H9 (cell line): ENCODE measurements at regions not wholly inside any gene's neighbourhood (a gene's known extent, or its start where the extent isn't known, plus 50 kb on each side); places are given as distances from the start of the nearest gene placed in this dataset.

Source experiments
- DNase-seq: peaks from one replicate; pipeline ENCODE4 v3.0.0-alpha.2; 2017
- H2AFZ ChIP-seq: one replicate; pipeline ENCODE4 v1.6.1; 2013; ENCODE audit warnings: mild to moderate bottlenecking, low read length, control low read depth, moderate library complexity
- H2AK5ac ChIP-seq: 2 replicates; pipeline ENCODE4 v1.6.1; 2013; ENCODE audit warnings: low read length, control low read depth, mixed read lengths; ENCODE audit not compliant: insufficient read length
- H2BK120ac ChIP-seq: one replicate; pipeline ENCODE4 v1.6.1; 2013; ENCODE audit warnings: low read depth, mild to moderate bottlenecking, low read length, control low read depth, inconsistent platforms; ENCODE audit not compliant: poor library complexity, severe bottlenecking
- H2BK12ac ChIP-seq: 2 replicates; pipeline ENCODE4 v1.6.1; 2013; ENCODE audit warnings: low read length, control low read depth, mixed read lengths, low read depth; ENCODE audit not compliant: insufficient read length
- H2BK15ac ChIP-seq: 2 replicates; pipeline ENCODE4 v1.6.1; 2013; ENCODE audit warnings: low read depth, low read length, control low read depth
- H2BK20ac ChIP-seq: one replicate; pipeline ENCODE4 v1.6.1; 2013; ENCODE audit warnings: low read depth, mild to moderate bottlenecking, low read length, control low read depth, inconsistent platforms; ENCODE audit not compliant: poor library complexity, severe bottlenecking
- H2BK5ac ChIP-seq: 2 replicates; pipeline ENCODE4 v1.6.1; 2013; ENCODE audit warnings: low read length, control low read depth, mixed read lengths; ENCODE audit not compliant: insufficient read length
- H3K14ac ChIP-seq: 2 replicates; pipeline ENCODE4 v1.6.1; 2013; ENCODE audit warnings: low read length, control low read depth; ENCODE audit not compliant: insufficient read depth
- H3K18ac ChIP-seq: 2 replicates; pipeline ENCODE4 v1.6.1; 2013; ENCODE audit warnings: low read depth, mild to moderate bottlenecking, mixed read lengths, low read length, control low read depth; ENCODE audit not compliant: insufficient read length
- H3K23ac ChIP-seq: 2 replicates; pipeline ENCODE4 v1.6.1; 2013; ENCODE audit warnings: low read length, control low read depth, mixed read lengths, low read depth; ENCODE audit not compliant: insufficient read length
- H3K23me2 ChIP-seq: 2 replicates; pipeline ENCODE4 v1.6.1; 2013; ENCODE audit warnings: low read depth, mild to moderate bottlenecking, mixed read lengths, low read length, control low read depth; ENCODE audit not compliant: insufficient read length, poor library complexity, severe bottlenecking
- H3K27ac ChIP-seq: 2 replicates; pipeline ENCODE4 v1.5.1; 2013; ENCODE audit warnings: low read length, control low read depth, mixed read lengths, low read depth; ENCODE audit not compliant: insufficient read length
- H3K27me3 ChIP-seq: 2 replicates; pipeline ENCODE4 v1.6.1; 2013; ENCODE audit warnings: low read length, control low read depth, inconsistent platforms; ENCODE audit not compliant: insufficient read depth
- H3K4ac ChIP-seq: 2 replicates; pipeline ENCODE4 v1.6.1; 2013; ENCODE audit warnings: low read depth, mild to moderate bottlenecking, control low read depth, inconsistent platforms, low read length, moderate library complexity
- H3K4me1 ChIP-seq: 2 replicates; pipeline ENCODE4 v1.6.1; 2013; ENCODE audit warnings: low read length, control low read depth, inconsistent platforms; ENCODE audit not compliant: insufficient read depth
- H3K4me2 ChIP-seq: 2 replicates; pipeline ENCODE4 v1.6.1; 2013; ENCODE audit warnings: low read length, control low read depth, mixed read lengths; ENCODE audit not compliant: insufficient read length, insufficient read depth
- H3K56ac ChIP-seq: 2 replicates; pipeline ENCODE4 v1.6.1; 2013; ENCODE audit warnings: low read depth, mild to moderate bottlenecking, mixed read lengths, low read length, control low read depth; ENCODE audit not compliant: insufficient read length
- H3K79me1 ChIP-seq: 2 replicates; pipeline ENCODE4 v1.6.1; 2013; ENCODE audit warnings: low read depth, mild to moderate bottlenecking, moderate library complexity, low read length, control low read depth, inconsistent platforms; ENCODE audit not compliant: insufficient read depth, poor library complexity, severe bottlenecking
- H3K79me2 ChIP-seq: 2 replicates; pipeline ENCODE4 v1.6.1; 2013; ENCODE audit warnings: low read length, control low read depth, inconsistent platforms; ENCODE audit not compliant: insufficient read depth
- H3K9ac ChIP-seq: 2 replicates; pipeline ENCODE4 v1.6.1; 2013; ENCODE audit warnings: low read length, control low read depth, mixed read lengths; ENCODE audit not compliant: insufficient read length; ENCODE audit errors: extremely low read depth
- H3K9me3 ChIP-seq: one replicate; pipeline ENCODE4 v1.6.1; 2013; ENCODE audit warnings: low read depth, low read length, inconsistent platforms; ENCODE audit not compliant: control insufficient read depth
- H3T11ph ChIP-seq: one replicate; pipeline ENCODE4 v1.6.1; 2013; ENCODE audit warnings: mild to moderate bottlenecking, low read length, control low read depth, inconsistent platforms
- H4K20me1 ChIP-seq: one replicate; pipeline ENCODE4 v1.6.1; 2013; ENCODE audit not compliant: control insufficient read depth, insufficient read length, insufficient read depth
- H4K5ac ChIP-seq: 2 replicates; pipeline ENCODE4 v1.6.1; 2013; ENCODE audit warnings: low read depth, mild to moderate bottlenecking, mixed read lengths, low read length, control low read depth; ENCODE audit not compliant: insufficient read length
- H4K8ac ChIP-seq: replicated peaks from 2 replicates; pipeline ENCODE4 v1.6.1; 2013; ENCODE audit warnings: low read length, control low read depth, mixed read lengths, low read depth; ENCODE audit not compliant: insufficient read length
- H4K91ac ChIP-seq: 2 replicates; pipeline ENCODE4 v1.6.1; 2013; ENCODE audit warnings: low read depth, mild to moderate bottlenecking, moderate library complexity, mixed read lengths, low read length, control low read depth; ENCODE audit not compliant: insufficient read length
- H3K27ac Mint-ChIP-seq, 3 experiments: 2 replicates in 2 of 3; 3 replicates in 1 of 3; pipeline ENCODE4 v1.8.0; 2020 to 2021; ENCODE audit warnings: mixed read lengths in 3 of 3, mild to moderate bottlenecking in 1 of 3, moderate library complexity in 1 of 3
- H3K27me3 Mint-ChIP-seq: 2 replicates; pipeline ENCODE4 v1.8.0; 2021; ENCODE audit warnings: low read depth, mild to moderate bottlenecking, moderate library complexity, mixed read lengths
- H3K36me3 Mint-ChIP-seq, 3 experiments: 2 replicates in 2 of 3; 3 replicates in 1 of 3; pipeline ENCODE4 v1.8.0; 2020 to 2021; ENCODE audit warnings: low read depth in 3 of 3, mixed read lengths in 3 of 3; ENCODE audit not compliant: insufficient read depth in 1 of 3
- H3K4me1 Mint-ChIP-seq, 2 experiments: 2 replicates each; pipeline ENCODE4 v1.8.0; 2020; ENCODE audit warnings: mixed read lengths in 2 of 2
- H3K4me3 Mint-ChIP-seq, 2 experiments: 2 replicates in 1 of 2; 3 replicates in 1 of 2; pipeline ENCODE4 v1.8.0; 2020 to 2021; ENCODE audit warnings: mild to moderate bottlenecking in 2 of 2, mixed read lengths in 2 of 2, moderate library complexity in 1 of 2
- H3K9me3 Mint-ChIP-seq, 2 experiments: 2 replicates in 1 of 2; 3 replicates in 1 of 2; pipeline ENCODE4 v1.8.0; 2020; ENCODE audit warnings: mild to moderate bottlenecking in 2 of 2, mixed read lengths in 2 of 2, moderate library complexity in 1 of 2
- WGBS: extraction: QIAGEN DNeasy Blood & Tissue Kit; methylation state at CpG from one replicate; pipeline ENCODE4 v1.1.7; 2013; ENCODE audit warnings: missing lambda C conversion rate, low lambda C conversion rate, mixed read lengths; ENCODE audit not compliant: insufficient read length; ENCODE audit errors: extremely low coverage; 5-methylcytosine and 5-hydroxymethylcytosine counted together
- TF ChIP-seq, protein P1 (sequence below): fragments of 200-600 bp; sonication (generic); conservative IDR thresholded peaks from 3 replicates; pipeline ENCODE4 v1.8.0; 2021; ENCODE audit warnings: antibody characterized with exemption, mild to moderate bottlenecking

DNA sequence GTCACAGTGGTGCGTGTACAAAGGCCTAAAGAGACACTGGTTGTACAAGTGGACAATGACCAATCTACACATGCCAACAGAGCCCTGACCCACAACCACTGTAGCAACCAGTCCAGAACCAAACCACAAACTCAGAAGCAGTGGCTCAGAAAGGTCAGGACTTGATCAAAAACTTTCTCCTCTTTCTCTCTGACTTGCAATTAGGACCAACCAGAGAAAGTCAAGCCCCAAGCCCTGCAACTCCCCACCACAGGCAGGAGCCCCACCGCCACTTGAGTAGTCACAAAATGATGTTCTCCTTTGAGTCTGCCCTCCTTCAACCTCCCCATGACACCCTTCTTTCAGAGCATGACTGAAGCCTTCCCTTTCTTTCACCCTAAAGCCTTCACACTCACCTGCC, 291.8 kb downstream of the CDH10 start:
- Histone ChIP-seq H3K18ac (no peak overlapping the region), H3K79me1 (no peaks in the 10 kb centered on the region), H2AFZ (no peak overlapping the region), H4K91ac (no peak overlapping the region), H2BK15ac (no peak overlapping the region), H4K5ac (no peak overlapping the region), H2BK5ac (no peak overlapping the region), H3K23ac (no peak overlapping the region), H3K9ac (no peak overlapping the region), H2BK120ac (no peak overlapping the region), H2BK20ac (no peak overlapping the region), H4K8ac (no peak overlapping the region), H3K14ac (no peak overlapping the region), H3K4me2 (no peak overlapping the region), H4K20me1 (no peaks in the 10 kb centered on the region), H3T11ph (no peak overlapping the region), H3K23me2 (no peaks in the 10 kb centered on the region), H2BK12ac (no peak overlapping the region), H3K27ac (no peak overlapping the region), H3K4me1 (no peaks in the 10 kb centered on the region; the same call in 1 of the 2 replicates), H3K27me3 (no peaks in the 10 kb centered on the region), H2AK5ac (no peak overlapping the region), H3K9me3 (no peaks in the 10 kb centered on the region), H3K56ac (no peak overlapping the region), H3K4ac (no peak overlapping the region), H3K79me2 (no peaks in the 10 kb centered on the region)
- Mint-ChIP-seq H3K4me3 (no peak overlapping the region), H3K4me1 (no peaks in the 10 kb centered on the region), H3K27me3 (no peaks in the 10 kb centered on the region), H3K27ac (no peak overlapping the region; a peak in 1 of 7 replicates), H3K36me3 (no peaks in the 10 kb centered on the region), H3K9me3 (no peaks in the 10 kb centered on the region)
- DNase-seq: no peak
- TF ChIP-seq, protein P1, sequence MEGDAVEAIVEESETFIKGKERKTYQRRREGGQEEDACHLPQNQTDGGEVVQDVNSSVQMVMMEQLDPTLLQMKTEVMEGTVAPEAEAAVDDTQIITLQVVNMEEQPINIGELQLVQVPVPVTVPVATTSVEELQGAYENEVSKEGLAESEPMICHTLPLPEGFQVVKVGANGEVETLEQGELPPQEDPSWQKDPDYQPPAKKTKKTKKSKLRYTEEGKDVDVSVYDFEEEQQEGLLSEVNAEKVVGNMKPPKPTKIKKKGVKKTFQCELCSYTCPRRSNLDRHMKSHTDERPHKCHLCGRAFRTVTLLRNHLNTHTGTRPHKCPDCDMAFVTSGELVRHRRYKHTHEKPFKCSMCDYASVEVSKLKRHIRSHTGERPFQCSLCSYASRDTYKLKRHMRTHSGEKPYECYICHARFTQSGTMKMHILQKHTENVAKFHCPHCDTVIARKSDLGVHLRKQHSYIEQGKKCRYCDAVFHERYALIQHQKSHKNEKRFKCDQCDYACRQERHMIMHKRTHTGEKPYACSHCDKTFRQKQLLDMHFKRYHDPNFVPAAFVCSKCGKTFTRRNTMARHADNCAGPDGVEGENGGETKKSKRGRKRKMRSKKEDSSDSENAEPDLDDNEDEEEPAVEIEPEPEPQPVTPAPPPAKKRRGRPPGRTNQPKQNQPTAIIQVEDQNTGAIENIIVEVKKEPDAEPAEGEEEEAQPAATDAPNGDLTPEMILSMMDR: no peak
- no CpG with 5 or more reads among the region's 2 CpGs for WGBS
